GM21381 (cell line): ENCODE measurements at regions not wholly inside any gene's neighbourhood (a gene's known extent, or its start where the extent isn't known, plus 50 kb on each side); places are given as distances from the start of the nearest gene placed in this dataset.
"Not testable (repeated sequence)": the region's sequence is repeated elsewhere in the genome, so short reads cannot be mapped to it uniquely, and the experiment has no call there.

Experiments used
- ATAC-seq: cut with Tn5 transposase; IDR thresholded peaks from one replicate; pipeline ENCODE4 v1.9.1; 2021; ENCODE audit warnings: mild to moderate bottlenecking, moderate library complexity; ENCODE audit not compliant: unreplicated experiment

DNA sequence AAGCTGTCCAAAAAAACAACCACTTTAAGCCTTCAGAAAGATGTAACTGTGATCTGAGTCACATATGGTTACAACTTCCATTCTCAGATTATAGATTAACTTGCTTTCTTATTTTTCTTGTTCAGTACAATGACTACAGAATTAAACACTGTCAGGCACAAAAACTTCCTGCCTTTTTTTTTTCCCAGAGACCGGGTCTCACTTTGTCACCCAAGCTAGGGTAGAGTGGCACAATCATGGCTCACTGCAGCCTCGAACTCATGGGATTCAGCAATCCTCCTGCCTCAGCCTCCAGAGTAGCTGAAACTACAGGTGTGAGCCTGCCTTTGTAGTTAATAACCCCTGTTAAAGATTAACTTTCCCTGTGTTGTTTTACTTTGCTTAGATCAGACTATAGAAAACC is 163.2 kb downstream of the AVL9 start:
- peak; percentile 73 for ATAC-seq

DNA sequence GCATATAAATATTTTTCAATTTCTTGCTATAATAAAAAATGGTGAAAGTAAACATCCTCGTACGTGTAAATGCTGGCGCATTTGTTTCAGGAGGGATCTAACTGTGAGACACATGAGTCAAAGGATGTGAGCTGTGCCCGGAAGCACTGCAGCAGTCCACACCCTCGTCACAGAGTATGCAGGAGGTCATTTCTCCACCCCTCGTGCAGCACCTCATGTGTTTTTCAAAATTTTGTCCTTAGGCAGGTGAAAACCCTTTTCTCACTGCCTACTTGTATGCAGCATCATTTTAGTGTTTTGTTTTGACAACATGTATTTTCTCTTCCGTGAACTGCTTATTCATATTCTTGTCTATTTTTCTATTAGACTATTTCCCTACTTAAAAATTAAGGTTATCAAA is 162.7 kb downstream of the AVL9 start:
- ATAC-seq = peak; percentile 25

DNA sequence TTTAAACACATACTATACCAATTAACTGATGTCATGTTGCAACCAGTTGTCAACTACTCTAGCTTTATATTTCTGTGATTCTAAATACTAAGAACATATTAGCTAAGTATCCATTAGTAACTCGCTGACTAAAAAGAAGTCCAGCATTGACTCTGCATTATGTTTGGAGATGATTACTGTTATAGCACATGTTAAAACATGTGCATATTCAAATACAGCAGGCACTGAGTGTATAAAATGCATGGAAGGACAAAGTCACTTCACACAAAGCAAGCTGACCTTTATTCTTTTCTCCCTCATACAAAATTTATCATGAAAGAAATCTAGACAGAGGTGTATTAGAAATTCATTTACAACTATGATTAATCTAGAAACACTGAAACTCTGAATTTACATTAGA is 159.3 kb downstream of the AVL9 start:
- ATAC-seq = not testable (repeated sequence)

DNA sequence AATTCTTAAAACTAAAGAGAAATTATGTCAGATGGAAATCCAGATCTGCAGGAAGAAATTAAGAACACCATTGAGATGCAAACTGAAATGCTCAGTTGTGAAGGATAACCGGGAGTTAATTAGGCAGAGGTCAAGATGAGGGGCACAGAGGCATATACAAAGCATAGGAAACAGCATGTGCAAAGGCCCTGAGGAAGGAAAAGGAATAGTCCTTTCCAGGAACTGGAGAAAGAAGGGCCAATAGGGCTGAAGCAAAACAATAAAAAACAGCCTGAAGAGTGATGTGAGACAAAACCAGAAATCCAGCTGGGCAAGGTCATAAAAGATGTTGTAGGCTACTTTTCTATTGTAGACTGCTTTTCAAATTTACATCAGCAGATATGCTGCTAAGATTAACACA is 155.1 kb downstream of the AVL9 start:
- not testable (repeated sequence) for ATAC-seq

DNA sequence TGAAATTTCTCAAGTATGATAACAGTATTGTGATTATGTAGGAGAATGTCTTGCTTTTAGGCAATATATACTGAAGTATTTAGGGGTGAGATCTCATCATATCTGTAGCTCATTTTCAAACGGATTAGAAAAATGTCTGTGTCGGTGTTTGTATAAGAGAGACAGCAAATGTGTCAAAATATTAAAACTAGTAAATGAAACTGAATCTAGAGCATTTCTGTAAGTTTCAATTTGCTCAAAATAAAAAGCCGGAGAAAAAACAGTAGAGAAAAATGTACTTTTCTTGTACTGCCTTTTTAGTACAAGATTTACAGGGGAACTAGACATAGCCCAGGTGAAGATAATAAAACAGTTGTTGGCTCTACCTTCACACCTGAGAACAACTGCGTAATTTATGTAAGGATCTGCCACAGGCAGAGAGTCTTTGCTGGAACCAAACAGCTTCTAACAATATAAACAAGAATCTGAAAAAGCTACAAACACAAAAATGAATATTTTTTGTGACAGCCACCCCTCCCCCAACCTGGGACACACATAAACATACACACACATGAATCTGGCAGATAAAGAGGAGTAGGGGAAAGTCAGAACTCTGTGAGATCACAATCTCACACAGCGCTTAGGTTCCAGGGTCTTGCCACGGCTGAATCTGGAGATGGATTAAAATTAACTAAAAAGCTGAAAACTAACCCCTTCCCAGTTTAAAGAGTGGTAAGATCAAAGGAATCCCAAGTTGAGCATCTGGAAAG is 153.3 kb downstream of the AVL9 start:
- ATAC-seq = no peak

DNA sequence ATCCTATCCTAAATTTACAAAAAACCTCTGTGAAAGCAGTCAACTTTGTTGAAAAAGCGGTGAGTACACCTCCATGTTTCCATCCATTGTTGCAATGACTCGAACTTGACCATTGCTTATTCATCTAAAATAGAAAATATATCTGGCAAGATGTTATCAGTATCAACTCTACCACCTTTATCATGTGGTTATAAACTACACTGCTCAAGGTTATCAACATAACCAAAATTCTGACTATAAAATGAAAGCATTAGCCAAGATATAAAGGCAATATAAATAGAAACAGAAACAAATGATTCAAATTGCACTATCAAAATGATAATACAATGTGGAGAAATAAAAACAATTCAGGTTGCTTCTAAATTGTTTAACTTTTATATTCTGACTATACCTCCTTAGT is 150.0 kb downstream of the AVL9 start:
- ATAC-seq = not testable (repeated sequence)

- no peak for ATAC-seq
Measured at GRCh38 chr7:32643194-32643593, 147.9 kb downstream of the AVL9 start.

GRCh38 chr7:32639122-32639521 is 143.8 kb downstream of the AVL9 start:
- ATAC-seq = peak; percentile 24

DNA sequence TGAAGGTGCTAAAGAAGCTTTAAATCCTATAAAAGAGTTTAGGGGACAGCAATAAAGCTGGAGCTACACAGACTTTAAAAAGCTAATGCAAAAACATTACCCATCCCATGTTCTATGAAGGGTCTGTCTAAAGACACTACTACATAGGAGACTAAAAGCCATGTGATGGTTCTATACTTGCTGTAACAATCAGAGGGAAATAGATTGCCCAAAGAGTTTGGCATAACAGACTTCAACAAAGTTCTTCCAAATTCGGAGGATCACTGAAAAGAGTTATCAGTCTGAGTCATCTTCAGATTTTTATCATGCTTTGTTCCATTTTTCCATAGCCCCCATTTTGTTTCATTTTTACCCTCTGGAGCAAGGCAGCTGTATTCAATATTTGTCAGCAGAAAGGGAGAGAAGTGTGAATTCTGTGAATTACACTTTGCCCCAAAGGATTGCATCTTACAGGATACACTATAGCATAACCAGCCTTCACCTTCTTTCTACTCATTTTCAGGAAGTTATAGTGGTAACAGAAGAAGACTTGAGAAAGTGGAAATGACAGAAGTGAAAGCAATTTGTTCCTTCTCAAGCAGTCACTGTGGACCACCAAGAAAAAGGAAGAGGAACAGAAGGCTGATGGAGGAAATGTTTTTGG is 143.3 kb downstream of the AVL9 start:
- ATAC-seq = peak; percentile 97
